Muscle layer of colon (tissue), 2 donors: ENCODE measurements at regions not wholly inside any gene's neighbourhood (a gene's known extent, or its start where the extent isn't known, plus 50 kb on each side); places are given as distances from the start of the nearest gene placed in this dataset.

ENCODE experiments used
- H3K27ac ChIP-seq: one replicate; pipeline ENCODE4 v1.7.0; 2013; ENCODE audit warnings: low read depth, mild to moderate bottlenecking, low read length, moderate library complexity
- H3K27me3 ChIP-seq, 2 donors: one replicate each; pipeline ENCODE4 v1.7.0; 2013; ENCODE audit warnings: low read length in 2 of 2, mild to moderate bottlenecking in 2 of 2; ENCODE audit not compliant: insufficient read depth in 2 of 2, control insufficient read depth in 1 of 2
- H3K36me3 ChIP-seq: one replicate; pipeline ENCODE4 v1.7.0; 2013; ENCODE audit warnings: mild to moderate bottlenecking, low read length; ENCODE audit not compliant: insufficient read depth
- H3K4me1 ChIP-seq: one replicate; pipeline ENCODE4 v1.7.0; 2013; ENCODE audit warnings: mild to moderate bottlenecking, low read length; ENCODE audit not compliant: insufficient read depth
- H3K4me3 ChIP-seq, 2 donors: one replicate each; pipeline ENCODE4 v1.7.0; 2013; ENCODE audit warnings: low read length in 2 of 2, low read depth in 1 of 2, mild to moderate bottlenecking in 1 of 2, moderate library complexity in 1 of 2
- H3K9ac ChIP-seq: one replicate; pipeline ENCODE4 v1.7.0; 2013; ENCODE audit warnings: low read length
- H3K9me3 ChIP-seq: one replicate; pipeline ENCODE4 v1.7.0; 2013; ENCODE audit warnings: mild to moderate bottlenecking, low read length
- donor health status: abdominal sarcoma.
- donor health status: Adenocarcinoma of cecum.

GRCh38 chr2:177314722-177315264, 50.3 kb upstream of the NFE2L2 start:
- H3K27ac ChIP-seq: no peak overlapping the region
- no peaks in the 10 kb centered on the region for H3K27me3 ChIP-seq
- H3K36me3 ChIP-seq: no peaks in the 10 kb centered on the region
- no peaks in the 10 kb centered on the region for H3K4me1 ChIP-seq
- no peak overlapping the region for H3K9ac ChIP-seq
- H3K9me3 ChIP-seq: no peaks in the 10 kb centered on the region
- no peak overlapping the region for H3K4me3 ChIP-seq

GRCh38 chr2:177315364-177315763, 50.8 kb upstream of the NFE2L2 start:
- Histone ChIP-seq H3K27ac (no peak overlapping the region), H3K4me1 (no peaks in the 10 kb centered on the region), H3K36me3 (no peaks in the 10 kb centered on the region), H3K9me3 (no peaks in the 10 kb centered on the region), H3K9ac (no peak overlapping the region), H3K27me3 (no peaks in the 10 kb centered on the region), H3K4me3 (no peak overlapping the region)

GRCh38 chr2:177316756-177317155, 52.2 kb upstream of the NFE2L2 start:
- Histone ChIP-seq H3K9me3 (no peaks in the 10 kb centered on the region), H3K27me3 (no peaks in the 10 kb centered on the region), H3K4me3 (no peak overlapping the region), H3K36me3 (no peaks in the 10 kb centered on the region), H3K27ac (no peak overlapping the region), H3K4me1 (no peaks in the 10 kb centered on the region), H3K9ac (no peak overlapping the region)

GRCh38 chr2:177317443-177317842, 52.9 kb upstream of the NFE2L2 start:
- H3K36me3 ChIP-seq: no peaks in the 10 kb centered on the region
- H3K4me3 ChIP-seq: no peak overlapping the region
- H3K27me3 ChIP-seq: no peaks in the 10 kb centered on the region
- H3K27ac ChIP-seq: no peak overlapping the region
- no peak overlapping the region for H3K9ac ChIP-seq
- no peaks in the 10 kb centered on the region for H3K9me3 ChIP-seq
- no peaks in the 10 kb centered on the region for H3K4me1 ChIP-seq

GRCh38 chr2:177317857-177318256, 53.3 kb upstream of the NFE2L2 start:
- no peaks in the 10 kb centered on the region for H3K4me1 ChIP-seq
- no peak overlapping the region for H3K9ac ChIP-seq
- H3K4me3 ChIP-seq: no peak overlapping the region
- no peak overlapping the region for H3K27ac ChIP-seq
- H3K9me3 ChIP-seq: no peaks in the 10 kb centered on the region
- H3K36me3 ChIP-seq: no peaks in the 10 kb centered on the region
- H3K27me3 ChIP-seq: no peaks in the 10 kb centered on the region

- H3K27me3 ChIP-seq: no peaks in the 10 kb centered on the region
These were observed 54.1 kb upstream of the NFE2L2 start for GRCh38 chr2:177318613-177319012.

GRCh38 chr2:177320596-177320995, 56.1 kb upstream of the NFE2L2 start:
- Histone ChIP-seq H3K9ac (no peak overlapping the region), H3K4me1 (no peaks in the 10 kb centered on the region), H3K27ac (no peak overlapping the region), H3K27me3 (no peaks in the 10 kb centered on the region), H3K9me3 (no peaks in the 10 kb centered on the region), H3K4me3 (no peak overlapping the region), H3K36me3 (no peaks in the 10 kb centered on the region)

More at GRCh38 chr2:177318613-177319012, 54.1 kb upstream of the NFE2L2 start:
- Histone ChIP-seq H3K4me3 (no peak overlapping the region), H3K9me3 (no peaks in the 10 kb centered on the region), H3K4me1 (no peaks in the 10 kb centered on the region), H3K9ac (no peak overlapping the region), H3K36me3 (no peaks in the 10 kb centered on the region), H3K27ac (no peak overlapping the region)

GRCh38 chr2:177322801-177323261, 58.3 kb upstream of the NFE2L2 start:
- no peaks in the 10 kb centered on the region for H3K27me3 ChIP-seq
- no peak overlapping the region for H3K27ac ChIP-seq
- H3K9ac ChIP-seq: no peak overlapping the region
- H3K4me3 ChIP-seq: no peak overlapping the region
- no peaks in the 10 kb centered on the region for H3K9me3 ChIP-seq
- H3K4me1 ChIP-seq: no peaks in the 10 kb centered on the region
- no peaks in the 10 kb centered on the region for H3K36me3 ChIP-seq

GRCh38 chr2:177324797-177325196, 60.3 kb upstream of the NFE2L2 start:
- Histone ChIP-seq H3K9me3 (no peaks in the 10 kb centered on the region), H3K4me1 (no peaks in the 10 kb centered on the region), H3K4me3 (no peak overlapping the region), H3K36me3 (no peaks in the 10 kb centered on the region), H3K27me3 (no peaks in the 10 kb centered on the region), H3K27ac (no peak overlapping the region), H3K9ac (no peak overlapping the region)

GRCh38 chr2:177325554-177325953, 61.0 kb upstream of the NFE2L2 start:
- no peak overlapping the region for H3K9ac ChIP-seq
- no peak overlapping the region for H3K27ac ChIP-seq
- no peaks in the 10 kb centered on the region for H3K9me3 ChIP-seq
- no peaks in the 10 kb centered on the region for H3K36me3 ChIP-seq
- no peaks in the 10 kb centered on the region for H3K4me1 ChIP-seq
- H3K27me3 ChIP-seq: no peaks in the 10 kb centered on the region
- H3K4me3 ChIP-seq: no peak overlapping the region

GRCh38 chr2:177326005-177326404, 61.5 kb upstream of the NFE2L2 start:
- Histone ChIP-seq H3K4me1 (no peaks in the 10 kb centered on the region), H3K27ac (no peak overlapping the region), H3K9me3 (no peaks in the 10 kb centered on the region), H3K27me3 (no peaks in the 10 kb centered on the region), H3K36me3 (no peaks in the 10 kb centered on the region), H3K9ac (no peak overlapping the region), H3K4me3 (no peak overlapping the region)

GRCh38 chr2:177326591-177326990, 62.1 kb upstream of the NFE2L2 start:
- Histone ChIP-seq H3K9me3 (no peaks in the 10 kb centered on the region), H3K4me3 (no peak overlapping the region), H3K27ac (no peak overlapping the region), H3K9ac (no peak overlapping the region), H3K4me1 (peaks cover 2% of the 10 kb centered on the region), H3K36me3 (no peaks in the 10 kb centered on the region), H3K27me3 (no peaks in the 10 kb centered on the region)
